SK-N-SH (cell line): ENCODE measurements at regions not wholly inside any gene's neighbourhood (a gene's known extent, or its start where the extent isn't known, plus 50 kb on each side); places are given as distances from the start of the nearest gene placed in this dataset.
"Not testable (repeated sequence)": the region's sequence is repeated elsewhere in the genome, so short reads cannot be mapped to it uniquely, and the experiment has no call there.

Source experiments
- CTCF ChIA-PET: fragments of 300-600, 350-600 bp; formaldehyde crosslinking; extraction: SDS; loops from one replicate; lab custom pipeline; 2021; lab: Yijun Ruan, JAX
- POLR2A ChIA-PET: fragments of 350-600 bp; sonication (Branson Sonifier 250); formaldehyde crosslinking; extraction: SDS; loops from one replicate; lab custom pipeline; 2020; ENCODE audit warnings: antibody characterized with exemption, inconsistent platforms; lab: Yijun Ruan, JAX
- DNase-seq: peaks from one replicate; pipeline ENCODE4 v3.0.0; 2012
- H2AFZ ChIP-seq: fragments of 200-600 bp; sonication (generic); 2 replicates; pipeline ENCODE4 v1.8.1; 2016; ENCODE audit warnings: antibody characterized with exemption, mild to moderate bottlenecking, low read depth
- H3F3A ChIP-seq: fragments of 200-600 bp; sonication (generic); replicated peaks from 2 replicates; pipeline ENCODE3; 2016; ENCODE audit warnings: antibody characterized with exemption, mild to moderate bottlenecking; ENCODE audit not compliant: insufficient read depth
- H3K27ac ChIP-seq, 2 experiments: fragments of 200-500 bp in 1 of 2; fragments of 200-600 bp in 1 of 2; sonication (Bioruptor generic) in 1 of 2; sonication (generic), shearing (Covaris generic) in 1 of 2; 2 replicates each; pipeline versions ENCODE4 v1.5.1 to v1.6.1; 2014 to 2016; ENCODE audit warnings: low read depth in 2 of 2, inconsistent platforms in 1 of 2, low read length in 1 of 2, mild to moderate bottlenecking in 1 of 2, mixed read lengths in 1 of 2
- H3K27me3 ChIP-seq: fragments of 200-600 bp; sonication (generic), shearing (Covaris generic); 2 replicates; pipeline ENCODE4 v1.6.1; 2016; ENCODE audit warnings: mixed run types; ENCODE audit not compliant: insufficient read depth
- H3K36me3 ChIP-seq, 2 experiments: fragments of 200-500 bp in 1 of 2; fragments of 200-600 bp in 1 of 2; sonication (Bioruptor generic) in 1 of 2; sonication (generic) in 1 of 2; replicated peaks in 1 of 2; 2 replicates each; pipeline versions ENCODE3 to v1.5.1; 2014 to 2016; ENCODE audit warnings: low read length in 1 of 2, mild to moderate bottlenecking in 1 of 2; ENCODE audit not compliant: insufficient read depth in 2 of 2, control insufficient read depth in 1 of 2
- H3K4me1 ChIP-seq, 2 experiments: fragments of 200-500 bp in 1 of 2; fragments of 200-600 bp in 1 of 2; sonication (Bioruptor generic) in 1 of 2; sonication (generic), shearing (Covaris generic) in 1 of 2; 2 replicates each; pipeline versions ENCODE4 v1.5.1 to v1.6.1; 2014 to 2016; ENCODE audit warnings: low read depth in 1 of 2, low read length in 1 of 2, mixed run types in 1 of 2; ENCODE audit not compliant: insufficient read depth in 2 of 2, control insufficient read depth in 1 of 2
- H3K4me2 ChIP-seq: fragments of 200-600 bp; sonication (generic), shearing (Covaris generic); 2 replicates; pipeline ENCODE4 v1.6.1; 2017; ENCODE audit warnings: mixed run types
- H3K4me3 ChIP-seq, 2 experiments: fragments of 200-500 bp in 1 of 2; fragments of 200-600 bp in 1 of 2; sonication (Bioruptor generic) in 1 of 2; sonication (generic), shearing (Covaris generic) in 1 of 2; 2 replicates each; pipeline versions ENCODE4 v1.5.1 to v1.8.1; 2014 to 2016; ENCODE audit warnings: low read depth in 2 of 2, inconsistent platforms in 1 of 2, low read length in 1 of 2, mild to moderate bottlenecking in 1 of 2, mixed read lengths in 1 of 2, moderate library complexity in 1 of 2
- H3K79me2 ChIP-seq: fragments of 200-600 bp; sonication (generic); 2 replicates; pipeline ENCODE4 v1.8.1; 2017; ENCODE audit warnings: mild to moderate bottlenecking; ENCODE audit not compliant: insufficient read depth
- H3K9ac ChIP-seq: fragments of 200-600 bp; sonication (generic); 2 replicates; pipeline ENCODE4 v1.6.1; 2017; ENCODE audit warnings: mixed run types
- H3K9me2 ChIP-seq: fragments of 200-600 bp; sonication (generic); 2 replicates; pipeline ENCODE4 v1.6.1; 2017; ENCODE audit warnings: mixed run types
- H3K9me3 ChIP-seq: fragments of 200-600 bp; sonication (generic); 2 replicates; pipeline ENCODE4 v1.6.1; 2017; ENCODE audit warnings: mixed run types, mild to moderate bottlenecking, moderate library complexity
- H4K20me1 ChIP-seq: fragments of 200-600 bp; sonication (generic); 2 replicates; pipeline ENCODE4 v1.6.1; 2017; ENCODE audit warnings: mild to moderate bottlenecking, mixed run types; ENCODE audit not compliant: insufficient read depth
- EP300 ChIP-seq, 2 experiments: IDR thresholded peaks; 2 replicates each; pipeline versions ENCODE4 v1.4.0 to v1.6.1; 2012; ENCODE audit warnings: borderline replicate concordance in 1 of 2, low read depth in 1 of 2, low read length in 1 of 2
- EZH2phosphoT487 ChIP-seq: fragments of 200-600 bp; sonication (generic); IDR thresholded peaks from 2 replicates; pipeline ENCODE4 v1.6.1; 2017; ENCODE audit warnings: low read depth, mixed run types, mild to moderate bottlenecking, antibody characterized with exemption, moderate library complexity, borderline replicate concordance
- GATA2 ChIP-seq: sonication (generic); formaldehyde crosslinking; IDR thresholded peaks from 2 replicates; pipeline ENCODE4 v1.5.0; 2020; ENCODE audit warnings: mild to moderate bottlenecking, missing genetic modification reagents
- RXRA ChIP-seq: IDR thresholded peaks from 2 replicates; pipeline ENCODE4 v1.4.0; 2012; ENCODE audit warnings: low read depth, mild to moderate bottlenecking, borderline replicate concordance
- SMC3 ChIP-seq: IDR thresholded peaks from 2 replicates; pipeline ENCODE4 v1.6.1; 2012; ENCODE audit warnings: low read depth, low read length, improper control_type of control experiment
- TEAD4 ChIP-seq: IDR thresholded peaks from 2 replicates; pipeline ENCODE4 v1.4.0; 2012; ENCODE audit warnings: mild to moderate bottlenecking, borderline replicate concordance; ENCODE audit not compliant: insufficient read depth
- WGBS: methylation state at CpG from one replicate; pipeline ENCODE4 v1.1.6; 2017; ENCODE audit warnings: low lambda C conversion rate; 5-methylcytosine and 5-hydroxymethylcytosine counted together
- TF ChIP-seq, protein P1 (sequence below): IDR thresholded peaks from 2 replicates; pipeline ENCODE4 v1.4.0; 2012; ENCODE audit warnings: low read depth, borderline replicate concordance
- TF ChIP-seq, protein P2 (sequence below): IDR thresholded peaks from 2 replicates; pipeline ENCODE4 v1.6.1; 2012; ENCODE audit warnings: mild to moderate bottlenecking, low read depth, low read length, moderate library complexity

DNA sequence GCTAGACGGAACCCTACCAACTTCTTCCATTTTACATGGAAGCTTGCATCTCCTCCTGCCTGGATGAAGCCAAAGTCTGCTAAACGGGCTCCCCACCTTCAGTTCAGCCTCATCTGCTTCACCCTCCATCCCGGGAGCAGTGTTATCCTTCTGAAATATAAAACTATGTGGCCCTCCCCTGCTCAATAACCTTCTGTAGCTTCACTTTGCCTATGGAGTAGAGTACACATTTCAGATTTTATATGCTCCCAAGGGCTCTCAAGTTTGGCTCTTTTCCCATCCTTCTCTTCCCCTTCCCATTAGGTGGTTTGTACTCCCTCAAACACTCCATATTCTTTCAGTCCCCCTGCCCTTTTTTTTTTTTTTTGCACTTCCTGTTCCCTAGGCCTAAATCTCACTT lies 115.9 kb upstream of the RAI2 start:
- TF ChIP-seq SMC3 (no peak), GATA2 (no peak), EP300 (IDR thresholded peaks at IDR 0.05; ENCODE audit: borderline replicate concordance in 1 of 2, low read depth in 1 of 2, low read length in 1 of 2) (no peak), TEAD4 (no peak), EZH2phosphoT487 (no peak), RXRA (no peak)
- TF ChIP-seq, protein P1, sequence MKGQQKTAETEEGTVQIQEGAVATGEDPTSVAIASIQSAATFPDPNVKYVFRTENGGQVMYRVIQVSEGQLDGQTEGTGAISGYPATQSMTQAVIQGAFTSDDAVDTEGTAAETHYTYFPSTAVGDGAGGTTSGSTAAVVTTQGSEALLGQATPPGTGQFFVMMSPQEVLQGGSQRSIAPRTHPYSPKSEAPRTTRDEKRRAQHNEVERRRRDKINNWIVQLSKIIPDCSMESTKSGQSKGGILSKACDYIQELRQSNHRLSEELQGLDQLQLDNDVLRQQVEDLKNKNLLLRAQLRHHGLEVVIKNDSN = no peak
- TF ChIP-seq, protein P2, sequence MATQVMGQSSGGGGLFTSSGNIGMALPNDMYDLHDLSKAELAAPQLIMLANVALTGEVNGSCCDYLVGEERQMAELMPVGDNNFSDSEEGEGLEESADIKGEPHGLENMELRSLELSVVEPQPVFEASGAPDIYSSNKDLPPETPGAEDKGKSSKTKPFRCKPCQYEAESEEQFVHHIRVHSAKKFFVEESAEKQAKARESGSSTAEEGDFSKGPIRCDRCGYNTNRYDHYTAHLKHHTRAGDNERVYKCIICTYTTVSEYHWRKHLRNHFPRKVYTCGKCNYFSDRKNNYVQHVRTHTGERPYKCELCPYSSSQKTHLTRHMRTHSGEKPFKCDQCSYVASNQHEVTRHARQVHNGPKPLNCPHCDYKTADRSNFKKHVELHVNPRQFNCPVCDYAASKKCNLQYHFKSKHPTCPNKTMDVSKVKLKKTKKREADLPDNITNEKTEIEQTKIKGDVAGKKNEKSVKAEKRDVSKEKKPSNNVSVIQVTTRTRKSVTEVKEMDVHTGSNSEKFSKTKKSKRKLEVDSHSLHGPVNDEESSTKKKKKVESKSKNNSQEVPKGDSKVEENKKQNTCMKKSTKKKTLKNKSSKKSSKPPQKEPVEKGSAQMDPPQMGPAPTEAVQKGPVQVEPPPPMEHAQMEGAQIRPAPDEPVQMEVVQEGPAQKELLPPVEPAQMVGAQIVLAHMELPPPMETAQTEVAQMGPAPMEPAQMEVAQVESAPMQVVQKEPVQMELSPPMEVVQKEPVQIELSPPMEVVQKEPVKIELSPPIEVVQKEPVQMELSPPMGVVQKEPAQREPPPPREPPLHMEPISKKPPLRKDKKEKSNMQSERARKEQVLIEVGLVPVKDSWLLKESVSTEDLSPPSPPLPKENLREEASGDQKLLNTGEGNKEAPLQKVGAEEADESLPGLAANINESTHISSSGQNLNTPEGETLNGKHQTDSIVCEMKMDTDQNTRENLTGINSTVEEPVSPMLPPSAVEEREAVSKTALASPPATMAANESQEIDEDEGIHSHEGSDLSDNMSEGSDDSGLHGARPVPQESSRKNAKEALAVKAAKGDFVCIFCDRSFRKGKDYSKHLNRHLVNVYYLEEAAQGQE = no peak
- TF ChIP-seq, all 33 proteins: peak for 0
- no peak overlapping the region for H3K4me2 ChIP-seq
- no peaks in the 10 kb centered on the region for H4K20me1 ChIP-seq
- H3K9ac ChIP-seq = no peak overlapping the region
- 3% methylated on average over 3 of the region's 3 CpGs for WGBS
- no peaks in the 10 kb centered on the region for H3K4me1 ChIP-seq
- H3K36me3 ChIP-seq = no peaks in the 10 kb centered on the region
- H3K9me3 ChIP-seq = no peaks in the 10 kb centered on the region
- no peaks in the 10 kb centered on the region for H3K9me2 ChIP-seq
- H3K27ac ChIP-seq = no peak overlapping the region
- no peaks in the 10 kb centered on the region for H3K79me2 ChIP-seq
- ChIA-PET CTCF (interaction anchor here (0.7 to 1.0 kb wide), 2 partner anchors 9 to 11 kb away, joined by 3 read pairs; no protein-coding TSS in a partner anchor), POLR2A (no interaction called here)
- no peaks in the 10 kb centered on the region for H3F3A ChIP-seq
- H2AFZ ChIP-seq = no peak overlapping the region
- no peak for DNase-seq
- no peaks in the 10 kb centered on the region; the same call in 1 of the 2 replicates for H3K27me3 ChIP-seq
- H3K4me3 ChIP-seq = no peak overlapping the region

DNA sequence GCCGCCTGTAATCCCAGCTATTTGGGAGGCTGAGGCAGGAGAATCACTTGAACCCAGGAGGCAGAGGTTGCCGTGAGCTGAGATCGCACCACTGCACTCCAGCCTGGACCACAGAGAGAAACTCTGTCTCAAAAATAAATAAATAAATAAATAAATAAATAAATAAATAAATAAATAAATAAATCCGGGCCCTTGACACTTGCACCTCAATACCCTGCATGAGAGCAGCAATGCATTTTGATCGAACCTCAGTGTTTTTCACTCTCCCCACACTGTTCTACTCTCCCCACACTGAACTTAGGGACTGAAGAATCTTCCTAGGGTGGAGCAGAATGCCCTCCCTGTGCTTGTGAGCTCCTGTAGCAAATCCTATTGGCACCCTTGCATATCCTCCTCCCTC lies 114.3 kb upstream of the RAI2 start:
- whole genome bisulfite sequencing = 31% methylated on average over 5 of the region's 5 CpGs
- H3K9me2 ChIP-seq, H3K36me3 ChIP-seq, H3F3A ChIP-seq, H3K79me2 ChIP-seq, H2AFZ ChIP-seq, H3K4me3 ChIP-seq, CTCF ChIA-PET, H3K9ac ChIP-seq, H3K27ac ChIP-seq, H3K9me3 ChIP-seq, H3K27me3 ChIP-seq, H3K4me1 ChIP-seq, DNase-seq, H3K4me2 ChIP-seq, H4K20me1 ChIP-seq, POLR2A ChIA-PET: not testable (repeated sequence)
